HUES48 (cell line): ENCODE measurements at regions not wholly inside any gene's neighbourhood (a gene's known extent, or its start where the extent isn't known, plus 50 kb on each side); places are given as distances from the start of the nearest gene placed in this dataset.

ENCODE experiments used
- H3K27ac ChIP-seq: one replicate; pipeline ENCODE4 v1.7.0; 2013; ENCODE audit warnings: low read depth, low read length, inconsistent platforms
- H3K27me3 ChIP-seq: 2 replicates; pipeline ENCODE4 v1.6.1; 2013; ENCODE audit warnings: mild to moderate bottlenecking, low read length; ENCODE audit not compliant: control insufficient read depth, insufficient read depth
- H3K36me3 ChIP-seq: 2 replicates; pipeline ENCODE4 v1.6.1; 2013; ENCODE audit warnings: low read length; ENCODE audit not compliant: control insufficient read depth, insufficient read depth
- H3K4me1 ChIP-seq: 2 replicates; pipeline ENCODE4 v1.6.1; 2013; ENCODE audit warnings: mild to moderate bottlenecking, low read length; ENCODE audit not compliant: control insufficient read depth, insufficient read depth
- H3K4me3 ChIP-seq: 2 replicates; pipeline ENCODE4 v1.5.1; 2013; ENCODE audit warnings: mild to moderate bottlenecking, low read depth, low read length
- H3K9ac ChIP-seq: 2 replicates; pipeline ENCODE4 v1.6.1; 2013; ENCODE audit warnings: mild to moderate bottlenecking, low read depth, low read length, moderate library complexity
- H3K9me3 ChIP-seq: 2 replicates; pipeline ENCODE4 v1.6.1; 2013; ENCODE audit warnings: low read length; ENCODE audit not compliant: control insufficient read depth, insufficient read depth

- H3K27ac ChIP-seq: no peak overlapping the region
- H3K4me1 ChIP-seq: no peaks in the 10 kb centered on the region
- H3K36me3 ChIP-seq: no peaks in the 10 kb centered on the region
- no peaks in the 10 kb centered on the region for H3K9me3 ChIP-seq
- no peaks in the 10 kb centered on the region for H3K27me3 ChIP-seq
- no peak overlapping the region for H3K9ac ChIP-seq
- H3K4me3 ChIP-seq: no peak overlapping the region
Measured at GRCh38 chr15:87579537-87579936, 677.0 kb downstream of the NTRK3 start.

DNA sequence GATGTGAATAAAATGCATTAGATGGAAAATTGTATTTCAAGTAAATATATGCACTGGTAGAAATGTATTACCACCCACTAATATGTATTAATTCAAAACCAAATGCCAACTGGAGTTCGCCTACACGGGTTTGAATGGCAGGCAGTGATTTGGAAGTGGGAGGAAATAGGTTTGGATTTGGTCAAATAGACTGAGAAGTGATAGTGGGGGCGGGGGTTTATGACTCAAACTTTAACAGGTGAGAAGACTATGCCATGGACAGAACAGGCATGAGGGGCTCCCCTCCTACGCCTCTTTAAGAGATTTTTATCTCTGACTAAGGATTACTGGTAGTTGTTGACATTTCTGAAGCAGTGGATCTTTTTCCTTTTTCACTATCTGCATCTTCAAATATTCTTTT is 677.8 kb downstream of the NTRK3 start:
- Histone ChIP-seq H3K9me3 (no peaks in the 10 kb centered on the region), H3K4me3 (no peak overlapping the region), H3K9ac (no peak overlapping the region), H3K4me1 (no peaks in the 10 kb centered on the region), H3K27me3 (no peaks in the 10 kb centered on the region), H3K27ac (no peak overlapping the region), H3K36me3 (no peaks in the 10 kb centered on the region)

DNA sequence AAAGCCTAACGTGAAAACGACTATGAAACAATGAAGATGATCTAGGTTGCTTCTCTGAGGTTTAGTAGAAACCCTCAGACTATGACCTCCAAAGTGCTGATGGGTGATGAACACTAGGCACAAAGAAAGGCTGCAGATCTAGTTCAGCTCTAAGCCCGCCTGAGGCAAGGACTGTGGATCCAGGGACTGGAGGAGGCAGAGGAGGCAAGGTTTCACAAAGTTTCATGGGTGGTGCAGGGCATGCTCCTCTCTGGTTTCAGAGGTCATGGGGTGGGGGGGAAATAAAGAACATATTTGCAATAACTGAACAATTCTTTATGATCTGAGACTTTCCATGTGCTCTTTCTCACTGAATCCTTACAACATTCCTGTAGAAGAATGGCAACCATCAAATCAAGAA is 679.2 kb downstream of the NTRK3 start:
- Histone ChIP-seq H3K27me3 (no peaks in the 10 kb centered on the region), H3K4me1 (no peaks in the 10 kb centered on the region), H3K4me3 (no peak overlapping the region), H3K36me3 (no peaks in the 10 kb centered on the region), H3K9me3 (no peaks in the 10 kb centered on the region), H3K27ac (no peak overlapping the region), H3K9ac (no peak overlapping the region)

GRCh38 chr15:87576486-87577176 is 679.9 kb downstream of the NTRK3 start:
- no peak overlapping the region for H3K27ac ChIP-seq
- H3K27me3 ChIP-seq: no peaks in the 10 kb centered on the region
- H3K9me3 ChIP-seq: no peaks in the 10 kb centered on the region
- no peak overlapping the region for H3K9ac ChIP-seq
- no peaks in the 10 kb centered on the region for H3K36me3 ChIP-seq
- no peak overlapping the region for H3K4me3 ChIP-seq
- no peaks in the 10 kb centered on the region for H3K4me1 ChIP-seq

- Histone ChIP-seq H3K4me1 (no peaks in the 10 kb centered on the region), H3K9me3 (no peaks in the 10 kb centered on the region), H3K36me3 (no peaks in the 10 kb centered on the region), H3K27me3 (no peaks in the 10 kb centered on the region), H3K4me3 (no peak overlapping the region), H3K27ac (no peak overlapping the region), H3K9ac (no peak overlapping the region)
Measured at GRCh38 chr15:87575896-87576473, 680.6 kb downstream of the NTRK3 start.

GRCh38 chr15:87573534-87573933 is 683.0 kb downstream of the NTRK3 start:
- Histone ChIP-seq H3K27ac (no peak overlapping the region), H3K4me3 (no peak overlapping the region), H3K4me1 (no peaks in the 10 kb centered on the region), H3K9me3 (no peaks in the 10 kb centered on the region), H3K36me3 (no peaks in the 10 kb centered on the region), H3K9ac (no peak overlapping the region), H3K27me3 (no peaks in the 10 kb centered on the region)

- no peaks in the 10 kb centered on the region for H3K27me3 ChIP-seq
- no peaks in the 10 kb centered on the region for H3K4me1 ChIP-seq
- no peak overlapping the region for H3K27ac ChIP-seq
- H3K4me3 ChIP-seq: no peak overlapping the region
- H3K9me3 ChIP-seq: no peaks in the 10 kb centered on the region
- H3K36me3 ChIP-seq: no peaks in the 10 kb centered on the region
- H3K9ac ChIP-seq: no peak overlapping the region
Measured at GRCh38 chr15:87573039-87573438, 683.5 kb downstream of the NTRK3 start.

- H3K4me1 ChIP-seq: no peaks in the 10 kb centered on the region
- no peak overlapping the region for H3K27ac ChIP-seq
- H3K9me3 ChIP-seq: no peaks in the 10 kb centered on the region
- no peaks in the 10 kb centered on the region for H3K27me3 ChIP-seq
- H3K36me3 ChIP-seq: no peaks in the 10 kb centered on the region
- H3K9ac ChIP-seq: no peak overlapping the region
- H3K4me3 ChIP-seq: no peak overlapping the region
Measured at GRCh38 chr15:87572381-87572910, 684.1 kb downstream of the NTRK3 start.

GRCh38 chr15:87570206-87570605 is 686.3 kb downstream of the NTRK3 start:
- H3K4me3 ChIP-seq: no peak overlapping the region
- no peak overlapping the region for H3K27ac ChIP-seq
- no peaks in the 10 kb centered on the region for H3K9me3 ChIP-seq

GRCh38 chr15:87569581-87569980 is 687.0 kb downstream of the NTRK3 start:
- no peaks in the 10 kb centered on the region for H3K27me3 ChIP-seq
- H3K4me1 ChIP-seq: no peaks in the 10 kb centered on the region
- H3K9me3 ChIP-seq: no peaks in the 10 kb centered on the region
- no peak overlapping the region for H3K4me3 ChIP-seq
- H3K36me3 ChIP-seq: no peaks in the 10 kb centered on the region
- no peak overlapping the region for H3K9ac ChIP-seq
- H3K27ac ChIP-seq: no peak overlapping the region

More at GRCh38 chr15:87570206-87570605, 686.3 kb downstream of the NTRK3 start:
- Histone ChIP-seq H3K9ac (no peak overlapping the region), H3K4me1 (no peaks in the 10 kb centered on the region), H3K36me3 (no peaks in the 10 kb centered on the region), H3K27me3 (no peaks in the 10 kb centered on the region)

DNA sequence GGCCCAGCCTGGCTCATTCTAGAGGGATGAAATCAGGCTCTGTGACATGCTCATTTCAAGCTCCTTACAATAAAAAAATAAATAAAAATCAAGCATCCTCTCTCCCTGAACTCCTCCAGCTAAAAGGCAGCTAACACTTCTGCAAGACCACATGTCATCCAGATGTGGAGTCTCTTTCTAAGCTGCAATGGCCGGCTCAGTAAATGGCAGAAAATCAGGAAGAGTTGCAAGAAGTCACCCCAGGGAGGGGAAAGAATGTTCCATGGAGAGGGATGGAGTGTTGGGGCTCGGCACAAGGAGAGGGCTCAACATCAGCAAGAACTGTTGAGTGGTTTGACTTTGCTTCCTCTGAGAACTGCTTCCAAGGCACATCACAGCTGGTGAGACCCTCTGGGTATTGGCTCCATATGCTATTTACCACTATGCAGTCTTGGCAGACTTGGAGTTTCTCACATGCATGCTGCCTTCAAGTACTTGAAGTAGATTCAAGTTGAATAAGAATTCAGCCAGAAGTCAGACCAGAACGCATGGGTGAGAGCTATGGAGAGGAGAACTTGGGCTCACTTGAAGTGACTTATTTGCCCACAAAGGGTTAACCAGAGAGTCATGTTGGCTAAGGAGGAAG is 689.0 kb downstream of the NTRK3 start:
- Histone ChIP-seq H3K9me3 (no peaks in the 10 kb centered on the region), H3K4me1 (no peaks in the 10 kb centered on the region), H3K9ac (no peak overlapping the region), H3K27ac (no peak overlapping the region), H3K36me3 (no peaks in the 10 kb centered on the region), H3K4me3 (no peak overlapping the region), H3K27me3 (no peaks in the 10 kb centered on the region)
